ENCODE measurements at regions not wholly inside any gene's neighbourhood (a gene's known extent, or its start where the extent isn't known, plus 50 kb on each side); places are given as distances from the start of the nearest gene placed in this dataset.

DNA sequence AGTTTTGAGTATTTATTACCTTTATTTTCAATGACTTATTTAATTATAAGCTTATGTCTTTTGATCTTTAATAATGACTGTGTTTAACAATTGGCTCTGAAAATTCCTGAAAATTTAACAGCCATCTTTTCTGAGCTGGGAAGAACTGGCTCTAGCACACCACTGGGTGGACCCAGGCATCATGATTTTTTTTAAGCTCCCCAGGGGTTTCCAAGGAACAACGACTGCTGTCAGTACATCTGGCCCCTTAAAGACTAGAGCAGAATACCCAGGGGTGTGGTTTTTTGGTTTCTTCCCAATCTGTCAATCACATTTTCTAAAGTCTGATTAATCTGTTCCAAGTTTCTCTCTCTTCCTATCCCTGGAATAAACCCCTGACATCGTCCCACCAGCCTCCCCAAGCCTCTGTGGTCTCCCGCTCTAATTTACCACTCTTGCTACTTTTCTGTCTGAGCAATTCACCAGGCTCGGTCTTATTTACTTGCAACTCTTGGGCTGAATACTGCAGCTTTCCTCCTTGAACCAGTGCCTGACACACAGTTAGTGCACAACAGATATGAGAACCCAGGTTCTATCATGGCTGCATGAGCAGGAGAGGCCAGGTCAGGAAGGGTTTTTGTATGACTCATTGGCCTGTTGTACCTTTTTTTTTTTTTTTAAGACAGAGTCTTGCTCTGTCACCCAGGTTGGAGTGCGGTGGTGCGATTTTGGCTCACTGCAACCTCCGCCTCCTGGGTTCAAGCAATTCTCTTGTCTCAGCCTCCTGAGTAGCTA lies 321.9 kb downstream of the ZSWIM6 start:
- DNase-seq: no peak

DNA sequence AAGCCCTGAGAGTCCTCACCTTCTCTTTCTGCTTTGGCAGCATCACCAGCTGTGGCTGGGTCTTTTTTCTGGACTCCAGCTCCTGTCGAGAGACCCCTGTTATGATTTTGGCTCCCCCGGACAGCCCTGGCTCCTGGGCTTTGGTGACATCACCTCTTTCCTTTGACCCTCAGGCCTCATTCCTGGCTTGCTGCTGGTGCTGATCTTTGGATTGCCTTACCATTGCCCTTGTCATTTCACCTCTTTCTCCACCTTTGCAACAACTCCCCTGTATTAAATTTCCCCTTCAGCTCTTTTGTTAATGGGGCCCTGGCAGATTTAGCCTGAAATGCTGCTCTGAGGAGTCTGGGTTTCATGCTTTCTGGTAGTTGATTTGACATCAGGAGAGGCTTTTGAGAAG lies 322.8 kb downstream of the ZSWIM6 start:
- DNase-seq: no peak

DNA sequence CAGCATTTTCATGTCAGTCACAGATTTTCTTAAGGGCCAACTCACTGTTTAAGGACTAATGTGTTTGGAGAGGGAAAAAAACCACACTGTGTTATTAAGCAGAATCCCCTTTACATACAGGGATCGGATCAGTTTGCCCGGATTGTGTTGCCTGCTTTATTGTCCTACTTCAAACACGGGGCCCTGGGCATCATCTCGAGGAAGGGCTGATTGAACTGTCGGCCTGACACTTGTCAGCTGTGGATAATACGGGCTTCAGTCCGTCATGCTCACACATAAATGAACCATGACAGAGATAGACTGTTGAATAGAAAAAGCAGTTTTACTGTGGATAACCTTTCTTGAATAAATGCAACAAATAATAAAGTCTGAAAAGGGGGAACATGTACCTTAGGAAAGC lies 325.0 kb downstream of the ZSWIM6 start:
- DNase-seq: no peak

DNA sequence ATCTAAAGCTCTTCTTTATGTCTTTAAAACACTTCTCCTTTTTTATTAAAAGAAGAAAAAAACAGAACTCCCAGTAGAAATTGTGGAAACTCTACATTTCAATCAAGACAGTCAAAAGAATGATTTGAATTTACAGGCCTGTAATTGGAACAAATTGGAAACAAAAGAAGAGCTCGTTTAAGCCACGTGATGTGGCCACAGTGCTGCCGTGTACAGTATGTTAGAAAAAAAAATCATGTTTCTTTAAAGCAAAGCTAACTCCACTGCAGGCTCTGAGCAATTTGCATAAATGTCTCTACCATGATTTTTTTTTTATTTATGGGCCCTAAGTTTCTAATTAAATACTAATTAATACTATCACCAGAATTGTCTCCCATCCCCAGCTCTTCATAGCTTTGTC lies 325.6 kb downstream of the ZSWIM6 start:
- peak in 1 of 2 experiments; percentile 9 for DNase-seq

DNA sequence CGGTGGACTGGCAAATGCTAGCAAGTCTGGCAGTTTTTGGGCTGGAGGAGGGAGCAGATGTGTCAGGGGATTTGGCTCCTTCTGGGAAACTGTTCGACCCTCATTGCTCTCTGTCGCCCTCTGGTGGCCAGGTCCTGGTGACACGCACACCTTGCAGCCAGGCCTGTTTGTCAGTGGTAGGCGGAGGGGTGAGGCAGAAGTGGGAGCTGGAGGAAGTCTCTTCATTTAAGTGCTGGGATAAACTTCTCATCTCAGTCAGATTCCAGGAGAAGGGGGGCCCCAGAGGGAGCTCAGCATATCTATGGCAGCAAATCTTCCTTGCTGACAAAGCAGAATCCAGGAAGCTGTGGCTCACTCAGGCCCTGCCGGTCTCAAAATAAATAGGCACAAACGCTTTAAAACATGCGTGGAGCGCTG lies 326.5 kb downstream of the ZSWIM6 start:
- peak; percentile 45 to 68 for DNase-seq

DNA sequence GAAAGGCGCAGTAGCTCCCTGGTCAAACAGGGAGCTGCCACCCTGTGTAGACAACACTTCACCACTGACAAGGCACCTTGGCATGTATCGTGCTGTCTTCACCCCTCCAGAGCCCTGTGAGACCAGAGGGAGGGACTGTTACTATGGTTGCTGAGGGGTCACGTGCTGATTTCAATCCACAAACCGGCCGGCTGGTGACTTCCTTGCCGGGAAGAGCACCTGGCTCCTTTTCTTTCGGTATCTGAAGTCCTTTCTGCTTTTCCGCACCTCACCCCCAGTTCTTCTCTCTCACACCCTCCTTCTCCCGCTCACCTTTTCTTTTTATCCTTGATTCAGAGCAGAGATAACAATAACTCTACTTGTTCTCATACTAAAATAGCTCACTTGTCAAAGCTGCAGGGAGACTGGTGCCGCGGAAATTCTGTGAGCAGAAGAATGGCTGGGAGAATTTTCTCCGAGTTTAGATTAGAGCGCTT lies 327.2 kb downstream of the ZSWIM6 start:
- peak in 1 of 2 experiments; percentile 14 for DNase-seq

DNA sequence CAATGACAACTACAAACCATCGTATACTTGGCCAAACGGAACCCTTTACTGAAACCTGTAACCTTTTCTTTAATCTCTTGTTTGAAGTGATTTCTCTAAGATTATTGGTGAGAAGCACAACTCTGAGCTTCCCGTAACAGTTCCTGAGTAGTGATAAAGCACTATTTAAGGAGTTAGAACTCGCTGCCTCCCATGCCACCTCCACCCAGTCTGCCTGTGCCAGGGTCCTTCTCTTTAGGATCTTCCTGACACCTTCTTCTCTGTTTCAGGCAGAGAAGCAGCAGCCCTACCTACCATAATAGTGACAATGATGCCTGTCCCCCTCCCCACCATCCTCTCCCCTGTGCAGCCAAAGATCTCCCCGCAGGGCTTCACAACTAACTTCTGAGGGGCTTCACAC lies 330.6 kb downstream of the ZSWIM6 start:
- DNase-seq: no peak

DNA sequence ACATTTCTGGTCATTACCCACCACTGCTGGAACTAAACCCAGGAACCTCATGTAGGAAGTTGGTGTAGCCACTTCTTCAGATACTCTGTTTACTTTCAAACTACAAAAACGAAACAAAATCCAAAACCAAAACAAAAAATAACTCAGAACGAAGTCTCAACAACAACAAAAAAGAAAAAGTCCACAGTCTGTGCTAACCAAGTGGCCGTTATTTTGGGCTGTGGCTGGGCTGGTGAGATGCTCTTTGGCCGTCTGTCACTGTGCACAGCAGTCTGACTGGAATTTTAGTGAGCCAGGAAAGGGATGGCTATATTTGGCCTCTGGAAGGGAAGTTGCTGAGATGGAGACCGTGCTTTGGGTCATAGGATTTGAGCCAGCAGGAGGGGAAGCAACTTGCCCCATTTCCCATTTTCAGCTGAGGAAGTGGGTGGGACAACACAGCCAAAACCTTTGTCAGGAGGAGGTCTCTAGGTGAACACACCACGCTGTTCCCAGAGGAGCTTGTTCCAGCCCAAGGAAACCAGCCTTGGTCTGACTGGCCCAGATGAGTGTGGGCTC lies 334.1 kb downstream of the ZSWIM6 start:
- DNase-seq: no peak

DNA sequence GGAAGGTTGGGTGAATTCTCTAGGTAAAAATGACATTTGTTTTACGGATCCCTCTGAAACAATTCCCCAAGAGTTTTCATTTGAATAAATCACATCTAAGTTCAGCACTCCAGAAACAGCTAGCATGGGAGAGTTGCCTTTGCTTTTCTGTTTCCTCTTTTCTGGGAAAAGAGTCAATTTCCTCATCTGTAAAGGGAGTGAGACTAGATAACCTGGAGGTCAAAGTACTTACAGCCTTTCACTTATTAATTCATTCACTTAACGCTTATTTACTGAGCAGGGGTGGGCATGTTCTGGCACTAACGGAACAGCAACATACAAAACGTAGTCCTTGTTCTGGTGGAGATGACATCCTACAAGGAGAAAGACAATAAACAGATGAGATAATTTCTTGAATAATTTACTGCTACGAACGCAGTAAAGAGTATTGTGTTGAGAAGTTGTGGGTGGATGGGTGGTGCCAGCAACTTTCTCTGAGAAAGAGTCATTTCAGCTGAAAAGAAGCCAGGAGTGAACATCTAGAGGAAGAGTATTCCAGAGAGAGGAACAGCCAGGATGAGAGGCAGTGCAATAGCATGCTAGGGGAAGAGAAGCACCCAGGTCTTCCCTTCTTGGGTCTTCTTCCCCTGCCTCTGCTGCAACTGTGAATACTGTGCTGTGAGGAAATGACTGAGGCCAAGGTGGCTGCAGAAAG lies 335.6 kb downstream of the ZSWIM6 start:
- DNase-seq: no peak

DNA sequence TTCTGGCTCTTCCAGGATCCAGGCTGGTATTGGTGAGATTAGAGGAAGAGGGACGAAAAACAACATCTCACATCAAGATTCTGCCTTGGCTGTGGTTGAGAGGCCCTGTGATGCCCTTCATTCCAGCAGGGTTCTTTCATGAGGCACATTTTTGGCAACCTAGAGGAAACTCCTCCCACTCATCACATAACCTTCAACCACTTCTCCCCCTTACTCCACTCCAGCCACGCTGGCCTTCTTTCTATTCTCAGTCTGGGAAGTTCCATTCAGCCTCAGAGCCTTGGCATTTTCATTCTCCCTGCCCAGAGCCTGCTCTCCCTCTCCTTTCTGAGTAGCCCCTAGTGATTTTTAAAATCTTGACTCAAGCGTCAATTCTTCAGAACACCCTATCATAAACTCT lies 337.5 kb downstream of the ZSWIM6 start:
- DNase-seq: no peak

DNA sequence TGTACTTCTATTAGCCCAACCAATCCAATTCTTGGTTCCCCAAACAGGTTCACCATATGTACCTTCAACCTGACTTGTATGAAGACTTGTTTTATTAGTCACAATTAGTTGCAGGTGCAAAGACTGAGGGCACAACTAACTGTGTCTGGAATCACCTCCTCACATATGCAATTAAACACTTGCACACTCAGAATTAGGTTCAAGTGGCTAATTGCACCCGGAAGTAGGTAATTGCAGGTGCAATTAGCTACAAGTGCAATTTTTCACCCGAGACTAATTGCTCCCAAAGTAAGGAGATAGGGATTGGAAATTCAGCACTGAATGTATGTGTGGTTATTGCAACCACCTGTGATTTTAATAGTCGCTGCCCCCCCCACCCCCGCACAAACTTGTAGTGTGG lies 338.9 kb downstream of the ZSWIM6 start:
- DNase-seq: no peak

DNA sequence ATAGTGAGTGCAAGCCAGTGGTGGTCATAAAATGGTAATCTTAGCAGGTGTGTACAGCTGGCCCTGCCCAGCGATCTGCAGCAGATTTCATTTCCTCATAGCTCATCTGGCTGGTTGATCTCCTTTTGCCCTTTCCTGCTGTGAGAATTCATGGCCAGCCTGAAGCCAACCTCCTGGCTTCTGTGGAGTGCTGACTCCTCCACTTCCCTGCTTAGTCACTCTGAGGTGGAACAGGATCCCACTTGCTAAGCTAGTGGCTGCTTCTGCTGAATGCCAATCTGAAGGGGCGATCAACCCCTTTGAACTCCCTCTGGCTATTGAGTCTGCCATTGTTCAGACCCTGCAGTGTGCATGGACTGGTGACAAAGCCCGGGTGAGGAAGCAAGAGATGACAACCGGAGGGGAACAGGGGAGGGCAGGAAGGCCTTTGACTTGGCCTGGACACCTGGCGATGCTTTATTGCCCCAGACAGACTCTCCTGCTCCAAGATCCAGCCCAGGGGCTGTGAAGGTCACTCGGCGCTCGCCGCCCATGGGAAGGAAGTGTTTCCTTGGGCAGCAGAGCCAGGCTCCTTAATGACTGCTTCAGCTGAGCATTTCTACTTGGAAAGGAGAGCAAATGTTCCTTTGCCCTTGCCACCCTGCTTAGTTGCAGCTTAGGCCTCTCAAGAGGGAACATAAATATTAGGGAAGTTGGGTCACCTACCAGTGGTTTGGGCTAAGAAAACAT lies 341.1 kb downstream of the ZSWIM6 start:
- peak in 1 of 2 experiments; percentile 17 for DNase-seq

DNA sequence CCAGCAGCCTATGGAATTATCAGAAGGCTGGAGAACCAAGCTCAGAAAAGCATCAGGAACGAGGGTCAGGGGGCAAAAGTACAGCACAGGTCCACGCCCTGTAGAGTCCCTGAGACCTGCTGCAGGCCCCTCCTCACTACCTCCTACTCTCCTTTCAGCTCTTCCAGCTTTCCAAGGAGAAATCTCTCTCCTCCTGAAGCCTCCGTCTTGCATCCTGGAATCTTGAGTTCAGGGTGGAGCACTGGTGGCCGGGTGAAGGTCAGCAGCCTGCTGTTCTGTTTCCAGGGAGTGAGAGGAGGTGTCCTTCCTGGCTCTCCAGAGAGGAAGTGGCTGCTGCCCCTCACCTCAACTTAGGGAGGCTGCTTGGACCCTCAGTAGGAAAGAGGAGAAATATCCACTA lies 342.3 kb downstream of the ZSWIM6 start:
- DNase-seq: no peak

DNA sequence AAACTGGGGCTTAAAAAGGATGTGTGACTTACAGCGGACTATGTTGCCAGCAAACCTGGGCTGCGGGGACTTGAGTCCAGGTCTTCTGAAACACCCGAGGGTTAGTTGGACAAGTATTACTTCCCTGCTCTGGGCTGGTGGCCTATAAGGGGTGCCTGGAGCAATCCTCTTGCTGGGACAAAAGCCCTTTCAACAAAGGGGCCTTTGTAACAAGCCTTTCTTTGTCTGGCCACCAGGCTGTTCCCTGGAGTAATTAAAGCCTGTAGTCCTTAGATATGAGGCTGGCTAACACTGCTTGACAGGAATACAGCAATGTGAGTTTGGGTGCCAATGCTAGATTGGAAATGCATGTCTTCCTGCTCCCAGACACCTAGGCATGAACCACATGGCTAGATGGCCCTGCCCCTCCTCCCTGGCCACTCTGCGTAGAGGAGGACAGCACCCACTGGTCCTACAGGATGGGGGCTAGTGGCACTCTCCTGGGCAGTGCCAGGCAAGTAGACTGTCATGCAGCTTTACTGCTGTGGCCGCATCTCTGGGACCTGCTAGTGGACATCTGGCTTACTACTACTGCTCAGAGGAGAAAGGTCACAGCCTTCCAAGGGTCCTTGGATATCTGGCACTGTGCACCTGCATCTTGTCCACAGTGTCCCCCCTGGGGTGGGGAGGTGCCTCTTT lies 343.1 kb downstream of the ZSWIM6 start:
- peak; percentile 68 to 83 for DNase-seq

DNA sequence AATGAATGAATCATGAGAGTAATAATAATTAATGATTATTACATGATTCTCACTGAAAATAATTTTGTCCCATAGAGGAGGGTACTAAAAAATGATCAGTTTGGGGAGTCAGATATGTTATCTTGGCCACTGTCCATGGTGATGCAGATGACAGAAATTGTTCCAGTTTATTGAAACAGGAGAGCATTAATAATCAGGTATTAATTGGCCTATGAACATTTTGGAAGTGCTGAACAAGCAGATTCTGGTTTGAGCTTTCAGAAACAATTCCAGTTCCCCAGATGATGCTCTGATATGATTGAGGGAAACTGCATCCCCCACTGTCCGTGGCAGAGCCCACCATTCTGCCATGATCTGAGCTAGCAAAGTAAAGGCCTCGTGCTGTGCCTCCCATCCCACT lies 345.2 kb downstream of the ZSWIM6 start:
- DNase-seq: no peak

DNA sequence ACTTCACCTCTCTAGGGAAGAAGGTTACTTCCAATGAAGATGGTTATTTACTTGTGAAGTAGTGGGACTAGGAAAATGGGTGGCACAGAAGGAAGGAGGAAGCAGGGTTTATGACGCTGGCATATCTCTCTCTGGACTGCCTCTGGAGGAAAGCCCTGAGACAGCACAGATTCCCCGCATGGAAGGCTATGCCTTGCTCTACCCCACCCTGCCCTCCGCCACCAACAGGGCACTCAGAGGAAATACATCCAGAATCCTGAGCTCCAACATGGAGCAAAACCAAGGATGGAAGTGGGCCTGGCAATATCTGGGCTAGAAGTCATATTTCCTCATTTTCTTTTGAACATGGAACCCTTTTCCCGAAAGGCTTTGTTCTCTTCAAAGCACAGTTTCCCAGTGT lies 346.9 kb downstream of the ZSWIM6 start:
- DNase-seq: no peak

DNA sequence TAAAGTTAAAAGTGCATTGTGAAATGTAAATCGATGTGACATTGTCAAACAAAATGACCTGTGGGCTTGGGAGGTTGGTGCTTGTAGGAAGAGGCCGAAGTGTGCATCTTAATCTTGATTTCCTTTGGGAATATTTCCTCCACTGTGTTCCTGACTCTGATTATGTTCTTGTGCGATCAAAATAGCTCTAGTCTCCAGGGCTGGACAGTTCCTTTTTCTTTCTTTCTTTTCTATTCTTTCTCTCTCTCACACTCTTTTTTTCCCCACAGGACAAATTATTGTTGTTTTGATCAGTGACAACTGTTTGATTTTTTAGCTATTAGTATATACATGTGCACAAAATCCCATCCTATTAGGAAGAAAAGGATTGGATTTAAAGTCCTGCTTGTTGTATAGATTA lies 347.5 kb downstream of the ZSWIM6 start:
- DNase-seq: no peak

DNA sequence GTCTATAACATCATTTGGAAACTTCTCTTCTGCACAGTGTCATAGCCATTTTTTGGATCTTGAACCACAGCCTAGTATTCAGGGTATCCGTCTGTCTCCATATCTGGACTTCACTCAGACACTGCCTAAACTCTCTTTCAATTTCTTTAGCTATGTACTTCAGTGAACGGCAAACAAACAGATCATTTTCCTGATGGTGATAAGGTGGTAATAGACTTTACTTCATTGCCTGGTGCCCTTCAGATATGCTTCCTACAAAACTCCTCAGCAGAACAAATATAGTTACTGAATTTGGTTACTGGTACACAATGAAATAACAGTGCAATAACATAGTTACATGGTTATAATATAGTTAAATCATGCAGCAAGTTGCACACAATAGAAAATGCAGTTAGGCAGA lies 348.2 kb downstream of the ZSWIM6 start:
- no peak for DNase-seq

DNA sequence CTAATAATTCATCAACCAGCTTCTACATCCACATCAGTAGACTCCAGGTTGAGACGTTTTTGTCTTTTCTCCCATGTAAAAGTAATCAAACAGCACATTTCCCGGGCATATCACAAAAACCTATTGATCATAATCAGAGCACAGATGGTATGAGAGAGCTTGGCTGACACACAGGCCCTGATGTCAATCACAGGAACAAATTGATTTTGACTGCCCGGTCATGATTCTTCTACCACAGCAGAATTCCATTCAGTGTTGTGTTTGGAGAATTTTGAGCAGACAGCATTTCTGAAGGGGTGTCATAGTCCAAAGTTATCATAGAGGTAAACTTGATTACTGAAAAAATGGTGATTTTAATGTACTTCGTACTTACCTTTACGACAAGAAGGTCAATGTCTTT lies 351.1 kb downstream of the ZSWIM6 start:
- no peak for DNase-seq

DNA sequence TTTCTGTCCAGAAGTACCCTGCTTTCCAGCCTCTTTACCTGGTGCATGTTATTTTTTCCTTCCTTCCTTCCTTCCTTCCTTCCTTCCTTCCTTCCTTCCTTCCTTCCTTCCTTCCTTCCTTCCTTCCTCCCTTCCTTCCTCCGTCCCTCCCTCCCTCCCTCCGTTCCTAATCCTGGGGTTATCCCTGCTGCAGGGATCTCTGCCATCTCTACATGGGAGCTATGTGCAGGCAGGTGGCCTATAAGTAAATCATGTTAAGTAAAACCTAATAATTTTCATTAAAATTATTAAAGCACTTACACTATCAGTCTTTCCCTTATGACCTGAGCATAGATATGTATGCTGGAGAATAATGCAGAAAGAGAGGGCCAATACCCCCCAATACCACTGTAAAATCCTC lies 351.9 kb downstream of the ZSWIM6 start:
- DNase-seq: no peak

DNA sequence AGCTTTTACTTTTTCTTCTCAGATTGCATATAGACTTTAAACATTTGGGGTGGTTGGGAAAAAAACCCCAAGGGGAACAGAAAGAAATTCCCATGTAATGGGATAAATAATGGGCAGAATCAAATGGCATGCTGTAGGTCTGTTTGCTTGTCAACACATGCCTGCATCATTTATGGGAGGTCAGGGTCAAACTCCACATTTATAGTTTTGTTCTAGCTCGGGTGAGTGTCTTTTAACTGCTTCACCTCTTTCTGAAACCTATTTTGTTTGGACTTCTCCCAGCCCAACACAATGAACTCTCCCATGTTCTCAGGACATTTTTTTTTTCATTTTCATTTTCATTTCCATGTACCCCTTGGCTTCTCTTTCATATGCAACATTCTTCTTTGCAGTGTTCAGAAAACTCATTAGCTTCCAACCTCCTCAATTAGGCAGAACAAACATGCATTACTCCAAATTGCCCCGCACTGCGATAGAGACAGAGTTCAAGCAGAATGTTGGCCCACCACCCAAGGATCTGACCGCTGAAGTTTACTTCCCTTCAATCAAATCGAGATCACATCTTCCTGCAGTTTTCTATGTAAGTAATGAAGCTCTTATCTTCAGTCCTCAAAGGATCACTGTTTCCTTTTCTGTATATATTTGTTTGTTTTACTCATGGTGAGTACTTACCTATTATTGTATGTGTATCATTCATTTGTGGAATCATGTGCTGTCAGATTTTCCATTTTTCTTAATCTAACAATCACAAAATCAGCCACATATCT lies 354.6 kb downstream of the ZSWIM6 start:
- no peak for DNase-seq

DNA sequence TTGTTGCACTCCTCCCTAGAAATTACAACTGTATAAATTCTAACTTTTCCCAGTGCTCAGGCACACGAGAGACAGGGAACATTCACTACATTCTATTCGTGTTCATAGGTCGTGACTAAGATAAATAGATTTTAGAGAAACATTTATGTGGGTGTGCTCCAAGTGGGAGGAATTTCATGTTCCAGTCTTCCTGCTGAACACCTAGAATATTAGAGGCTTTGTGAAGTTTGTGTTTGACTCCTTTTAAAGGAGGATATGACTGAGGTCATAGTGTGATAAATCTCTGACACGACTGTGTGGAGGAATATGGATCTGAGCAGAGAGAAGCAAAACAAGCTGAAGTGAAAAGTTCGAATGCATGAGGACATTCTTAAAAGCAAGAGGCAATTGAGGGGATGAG lies 355.3 kb downstream of the ZSWIM6 start:
- no peak for DNase-seq

Data from NCI-H526 (cell line).